ENCODE measurements at regions not wholly inside any gene's neighbourhood (a gene's known extent, or its start where the extent isn't known, plus 50 kb on each side); places are given as distances from the start of the nearest gene placed in this dataset.

DNA sequence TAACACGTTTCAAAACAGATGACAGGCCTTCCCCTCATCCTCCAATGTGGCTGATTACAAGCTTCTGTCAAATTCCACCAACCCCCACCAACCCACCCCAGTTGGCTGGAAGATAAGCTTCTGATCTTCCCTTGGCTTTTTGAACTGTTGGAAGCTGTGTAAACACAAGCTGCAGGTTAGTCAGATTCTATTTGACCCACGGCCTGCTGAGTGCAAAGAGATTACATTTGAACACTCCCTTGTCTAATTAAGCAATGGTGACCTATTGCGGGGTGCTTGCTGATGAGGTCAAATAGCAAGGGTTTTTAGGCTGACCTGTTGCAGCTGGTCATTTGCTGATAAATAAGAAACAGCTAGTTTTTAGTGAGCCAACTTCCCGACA lies 379.7 kb downstream of the BMP2 start (continued):
- TF ChIP-seq, protein P1, sequence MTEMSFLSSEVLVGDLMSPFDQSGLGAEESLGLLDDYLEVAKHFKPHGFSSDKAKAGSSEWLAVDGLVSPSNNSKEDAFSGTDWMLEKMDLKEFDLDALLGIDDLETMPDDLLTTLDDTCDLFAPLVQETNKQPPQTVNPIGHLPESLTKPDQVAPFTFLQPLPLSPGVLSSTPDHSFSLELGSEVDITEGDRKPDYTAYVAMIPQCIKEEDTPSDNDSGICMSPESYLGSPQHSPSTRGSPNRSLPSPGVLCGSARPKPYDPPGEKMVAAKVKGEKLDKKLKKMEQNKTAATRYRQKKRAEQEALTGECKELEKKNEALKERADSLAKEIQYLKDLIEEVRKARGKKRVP (CRISPR knock-in tag; IDR thresholded peaks at IDR 0.05): 0 out of 4 replicates have a peak, but pooled peaks of 1 of the 2 experiments have one; percentile 41
- TF ChIP-seq HMG20A (CRISPR knock-in tag; IDR thresholded peaks at IDR 0.05; ENCODE audit: borderline replicate concordance) (peak; percentile 30; the same call in 1 of the 2 replicates), NCOA2 (CRISPR knock-in tag; IDR thresholded peaks at IDR 0.05) (peak; percentile 43; the same call in 1 of the 2 replicates), ZNF572 (CRISPR knock-in tag; IDR thresholded peaks at IDR 0.05) (no peak), SALL1 (CRISPR knock-in tag; IDR thresholded peaks at IDR 0.05) (peak; percentile 75), ZNF724P (CRISPR knock-in tag; IDR thresholded peaks at IDR 0.05; ENCODE audit: borderline replicate concordance) (0 out of 2 replicates have a peak, but pooled peaks have one; percentile 43), BRCA1 (CRISPR knock-in tag; IDR thresholded peaks at IDR 0.05) (no peak), GATAD2A (CRISPR knock-in tag; IDR thresholded peaks at IDR 0.05) (peak; percentile 42; the same call in 1 of the 2 replicates), XRCC5 (optimal IDR thresholded peaks at IDR 0.05; ENCODE audit: low read length) (peak; percentile 70), REPIN1 (CRISPR knock-in tag; IDR thresholded peaks at IDR 0.05; ENCODE audit: borderline replicate concordance, low read depth) (peak; percentile 66; the same call in 1 of the 2 replicates), FOXA1 (IDR thresholded peaks at IDR 0.05) (no peak), FOXA1 (CRISPR knock-in tag; IDR thresholded peaks at IDR 0.05) (peak; percentile 85), RCOR2 (CRISPR knock-in tag; IDR thresholded peaks at IDR 0.05) (0 out of 2 replicates have a peak, but pooled peaks have one; percentile 49), CEBPB (IDR thresholded peaks at IDR 0.05; ENCODE audit: borderline replicate concordance, low read depth, low read length) (peak; percentile 69; the same call in 1 of the 2 replicates), POGZ (CRISPR knock-in tag; IDR thresholded peaks at IDR 0.05) (peak; percentile 59; the same call in 1 of the 2 replicates), FOXC1 (CRISPR knock-in tag; IDR thresholded peaks at IDR 0.05; ENCODE audit: borderline replicate concordance) (peak; percentile 30; the same call in 1 of the 2 replicates), SP5 (CRISPR knock-in tag; IDR thresholded peaks at IDR 0.05; ENCODE audit: borderline replicate concordance, low read depth) (peak; percentile 45; the same call in 1 of the 2 replicates), NCOR1 (IDR thresholded peaks at IDR 0.05; ENCODE audit: borderline replicate concordance, low read length) (peak; percentile 34)
- TF ChIP-seq, protein P2, sequence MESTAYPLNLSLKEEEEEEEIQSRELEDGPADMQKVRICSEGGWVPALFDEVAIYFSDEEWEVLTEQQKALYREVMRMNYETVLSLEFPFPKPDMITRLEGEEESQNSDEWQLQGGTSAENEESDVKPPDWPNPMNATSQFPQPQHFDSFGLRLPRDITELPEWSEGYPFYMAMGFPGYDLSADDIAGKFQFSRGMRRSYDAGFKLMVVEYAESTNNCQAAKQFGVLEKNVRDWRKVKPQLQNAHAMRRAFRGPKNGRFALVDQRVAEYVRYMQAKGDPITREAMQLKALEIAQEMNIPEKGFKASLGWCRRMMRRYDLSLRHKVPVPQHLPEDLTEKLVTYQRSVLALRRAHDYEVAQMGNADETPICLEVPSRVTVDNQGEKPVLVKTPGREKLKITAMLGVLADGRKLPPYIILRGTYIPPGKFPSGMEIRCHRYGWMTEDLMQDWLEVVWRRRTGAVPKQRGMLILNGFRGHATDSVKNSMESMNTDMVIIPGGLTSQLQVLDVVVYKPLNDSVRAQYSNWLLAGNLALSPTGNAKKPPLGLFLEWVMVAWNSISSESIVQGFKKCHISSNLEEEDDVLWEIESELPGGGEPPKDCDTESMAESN (CRISPR knock-in tag; conservative IDR thresholded peaks at IDR 0.05): 0 out of 2 replicates have a peak, but pooled peaks have one; percentile 46
- TF ChIP-seq, protein P3, sequence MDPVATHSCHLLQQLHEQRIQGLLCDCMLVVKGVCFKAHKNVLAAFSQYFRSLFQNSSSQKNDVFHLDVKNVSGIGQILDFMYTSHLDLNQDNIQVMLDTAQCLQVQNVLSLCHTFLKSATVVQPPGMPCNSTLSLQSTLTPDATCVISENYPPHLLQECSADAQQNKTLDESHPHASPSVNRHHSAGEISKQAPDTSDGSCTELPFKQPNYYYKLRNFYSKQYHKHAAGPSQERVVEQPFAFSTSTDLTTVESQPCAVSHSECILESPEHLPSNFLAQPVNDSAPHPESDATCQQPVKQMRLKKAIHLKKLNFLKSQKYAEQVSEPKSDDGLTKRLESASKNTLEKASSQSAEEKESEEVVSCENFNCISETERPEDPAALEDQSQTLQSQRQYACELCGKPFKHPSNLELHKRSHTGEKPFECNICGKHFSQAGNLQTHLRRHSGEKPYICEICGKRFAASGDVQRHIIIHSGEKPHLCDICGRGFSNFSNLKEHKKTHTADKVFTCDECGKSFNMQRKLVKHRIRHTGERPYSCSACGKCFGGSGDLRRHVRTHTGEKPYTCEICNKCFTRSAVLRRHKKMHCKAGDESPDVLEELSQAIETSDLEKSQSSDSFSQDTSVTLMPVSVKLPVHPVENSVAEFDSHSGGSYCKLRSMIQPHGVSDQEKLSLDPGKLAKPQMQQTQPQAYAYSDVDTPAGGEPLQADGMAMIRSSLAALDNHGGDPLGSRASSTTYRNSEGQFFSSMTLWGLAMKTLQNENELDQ (CRISPR knock-in tag; IDR thresholded peaks at IDR 0.05; ENCODE audit: borderline replicate concordance): no peak
- TF ChIP-seq, protein P4, sequence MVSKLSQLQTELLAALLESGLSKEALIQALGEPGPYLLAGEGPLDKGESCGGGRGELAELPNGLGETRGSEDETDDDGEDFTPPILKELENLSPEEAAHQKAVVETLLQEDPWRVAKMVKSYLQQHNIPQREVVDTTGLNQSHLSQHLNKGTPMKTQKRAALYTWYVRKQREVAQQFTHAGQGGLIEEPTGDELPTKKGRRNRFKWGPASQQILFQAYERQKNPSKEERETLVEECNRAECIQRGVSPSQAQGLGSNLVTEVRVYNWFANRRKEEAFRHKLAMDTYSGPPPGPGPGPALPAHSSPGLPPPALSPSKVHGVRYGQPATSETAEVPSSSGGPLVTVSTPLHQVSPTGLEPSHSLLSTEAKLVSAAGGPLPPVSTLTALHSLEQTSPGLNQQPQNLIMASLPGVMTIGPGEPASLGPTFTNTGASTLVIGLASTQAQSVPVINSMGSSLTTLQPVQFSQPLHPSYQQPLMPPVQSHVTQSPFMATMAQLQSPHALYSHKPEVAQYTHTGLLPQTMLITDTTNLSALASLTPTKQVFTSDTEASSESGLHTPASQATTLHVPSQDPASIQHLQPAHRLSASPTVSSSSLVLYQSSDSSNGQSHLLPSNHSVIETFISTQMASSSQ (IDR thresholded peaks at IDR 0.05; ENCODE audit: low read depth): no peak
- TF ChIP-seq, protein P4 (CRISPR knock-in tag; IDR thresholded peaks at IDR 0.05; ENCODE audit: borderline replicate concordance): peak; percentile 50; the same call in 1 of the 2 replicates
